ENCODE measurements at regions not wholly inside any gene's neighbourhood (a gene's known extent, or its start where the extent isn't known, plus 50 kb on each side); places are given as distances from the start of the nearest gene placed in this dataset.
A peak's percentile ranks its signal among the peaks of the same experiment; 100 is the strongest.

DNA sequence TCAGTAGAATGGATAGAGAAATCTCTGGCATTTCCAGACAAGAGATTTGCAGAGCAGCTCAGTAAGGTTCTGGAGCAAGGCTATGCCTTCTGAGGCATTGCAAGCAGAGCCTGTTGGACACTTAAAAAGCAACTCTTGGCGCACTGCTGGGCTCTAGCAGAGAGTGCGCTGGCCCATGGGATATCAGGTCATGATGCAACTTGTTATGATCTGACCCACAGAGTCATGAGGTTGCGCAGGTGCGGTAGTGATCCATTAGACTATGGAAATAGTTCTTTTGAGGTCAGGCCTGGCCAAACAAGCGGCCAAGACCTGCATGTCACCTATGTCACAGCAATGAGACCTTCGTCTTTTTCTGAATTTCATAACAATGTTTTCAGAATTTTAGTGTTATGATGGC lies 168.6 kb downstream of the TMTC3 start:
- peaks cover 2% of the 10 kb centered on the region for H3K4me1 Mint-ChIP-seq
- H3K36me3 Mint-ChIP-seq (ENCODE audit: low read depth), result no peaks in the 10 kb centered on the region
- intact Hi-C loops (cut with DNase I, micrococcal nuclease), result no loop called here
- ChIA-PET POLR2A (no interaction called here), CTCF (no interaction called here)
- no peak overlapping the region for H3K27ac Mint-ChIP-seq
- no peaks in the 10 kb centered on the region for H3K9me3 Mint-ChIP-seq (ENCODE audit: low read depth)
- peaks cover 3% of the 10 kb centered on the region for H3K27me3 Mint-ChIP-seq
- ATAC-seq, result no peak
- DNase-seq, result no peak
- no peak overlapping the region for H3K4me3 Mint-ChIP-seq

DNA sequence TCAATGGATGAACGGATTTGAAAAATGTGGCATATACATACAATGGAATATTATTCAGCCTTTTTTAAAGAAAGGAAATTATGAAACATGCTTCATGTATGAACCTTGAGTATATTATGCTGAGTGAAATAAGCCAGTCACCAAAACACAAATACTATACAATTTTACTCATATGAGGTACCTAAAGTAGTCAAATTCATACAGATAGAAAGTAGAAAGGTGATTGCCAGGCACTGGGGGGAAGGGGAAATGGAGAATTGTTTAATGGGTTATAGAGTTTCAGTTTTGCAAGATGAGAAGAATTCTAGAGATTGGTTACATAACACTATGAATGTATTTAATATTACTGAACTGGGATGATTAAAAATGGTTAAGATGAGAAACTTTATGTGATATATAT lies 171.4 kb downstream of the TMTC3 start:
- H3K27me3 Mint-ChIP-seq, result peaks cover 6% of the 10 kb centered on the region
- H3K9me3 Mint-ChIP-seq (ENCODE audit: low read depth), result no peaks in the 10 kb centered on the region
- H3K27ac Mint-ChIP-seq, result no peak overlapping the region
- H3K36me3 Mint-ChIP-seq (ENCODE audit: low read depth), result no peaks in the 10 kb centered on the region
- intact Hi-C loops (cut with DNase I, micrococcal nuclease), result no loop called here
- H3K4me1 Mint-ChIP-seq, result no peaks in the 10 kb centered on the region
- ChIA-PET CTCF (no interaction called here), POLR2A (no interaction called here)
- DNase-seq, result no peak
- no peak overlapping the region for H3K4me3 Mint-ChIP-seq
- no peak for ATAC-seq

DNA sequence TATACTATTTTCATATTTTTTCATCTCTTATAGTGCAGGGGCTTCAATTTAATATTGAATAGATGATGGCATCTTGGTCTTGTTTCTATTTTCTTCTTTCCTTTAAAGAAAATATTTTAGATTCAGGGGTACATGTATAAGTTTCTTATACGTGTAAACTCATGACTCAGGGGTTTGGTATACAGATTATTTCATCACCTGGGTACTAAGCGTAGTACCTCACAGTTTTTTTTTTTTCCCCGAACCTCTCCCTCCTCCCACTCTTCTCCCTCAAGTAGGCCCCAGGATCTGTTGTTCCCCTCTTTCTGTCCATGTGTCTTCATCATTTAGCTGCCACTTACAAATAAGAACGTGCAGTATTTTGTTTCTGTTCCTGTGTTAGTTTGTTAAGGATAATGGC lies 172.6 kb downstream of the TMTC3 start:
- CTCF ChIA-PET, result no interaction called here
- Mint-ChIP-seq H3K4me1 (no peaks in the 10 kb centered on the region), H3K9me3 (ENCODE audit: low read depth) (no peaks in the 10 kb centered on the region), H3K4me3 (no peak overlapping the region), H3K27ac (no peak overlapping the region), H3K27me3 (peaks cover 6% of the 10 kb centered on the region), H3K36me3 (ENCODE audit: low read depth) (no peaks in the 10 kb centered on the region)
- ATAC-seq (no peak), DNase-seq (no peak)
- POLR2A ChIA-PET, result no interaction called here
- intact Hi-C loops (cut with DNase I, micrococcal nuclease), result no loop called here

DNA sequence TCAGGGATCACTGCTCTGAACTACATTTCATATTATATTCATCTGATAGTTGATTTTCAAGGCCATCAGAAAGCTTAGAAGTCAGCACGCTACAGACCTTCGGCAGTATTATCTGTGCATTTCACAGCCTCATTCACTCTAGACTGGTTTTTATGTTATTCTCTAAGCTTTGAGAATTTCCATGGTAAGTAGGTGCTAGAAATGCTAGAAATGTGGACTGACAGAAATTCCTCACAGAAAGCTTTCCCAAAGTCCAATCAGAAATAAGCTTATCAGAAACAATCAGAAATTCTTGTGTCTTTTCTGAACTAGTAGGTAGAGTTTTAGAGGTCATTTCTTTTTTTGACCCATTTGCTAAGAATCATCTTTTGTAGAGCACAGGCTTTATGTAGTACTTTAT lies 176.6 kb downstream of the TMTC3 start:
- intact Hi-C loops (cut with DNase I, micrococcal nuclease), result no loop called here
- H3K9me3 Mint-ChIP-seq (ENCODE audit: low read depth), result no peaks in the 10 kb centered on the region
- H3K36me3 Mint-ChIP-seq (ENCODE audit: low read depth), result no peaks in the 10 kb centered on the region
- no peak overlapping the region for H3K27ac Mint-ChIP-seq
- ATAC-seq, result no peak
- no peaks in the 10 kb centered on the region for H3K4me1 Mint-ChIP-seq
- no peak for DNase-seq
- peaks cover 6% of the 10 kb centered on the region for H3K27me3 Mint-ChIP-seq
- CTCF ChIA-PET, result interaction anchor here (0.7 kb wide), 1 partner anchor 34 kb away, joined by 4 read pairs; no protein-coding TSS in a partner anchor
- H3K4me3 Mint-ChIP-seq, result no peak overlapping the region
- POLR2A ChIA-PET, result no interaction called here

DNA sequence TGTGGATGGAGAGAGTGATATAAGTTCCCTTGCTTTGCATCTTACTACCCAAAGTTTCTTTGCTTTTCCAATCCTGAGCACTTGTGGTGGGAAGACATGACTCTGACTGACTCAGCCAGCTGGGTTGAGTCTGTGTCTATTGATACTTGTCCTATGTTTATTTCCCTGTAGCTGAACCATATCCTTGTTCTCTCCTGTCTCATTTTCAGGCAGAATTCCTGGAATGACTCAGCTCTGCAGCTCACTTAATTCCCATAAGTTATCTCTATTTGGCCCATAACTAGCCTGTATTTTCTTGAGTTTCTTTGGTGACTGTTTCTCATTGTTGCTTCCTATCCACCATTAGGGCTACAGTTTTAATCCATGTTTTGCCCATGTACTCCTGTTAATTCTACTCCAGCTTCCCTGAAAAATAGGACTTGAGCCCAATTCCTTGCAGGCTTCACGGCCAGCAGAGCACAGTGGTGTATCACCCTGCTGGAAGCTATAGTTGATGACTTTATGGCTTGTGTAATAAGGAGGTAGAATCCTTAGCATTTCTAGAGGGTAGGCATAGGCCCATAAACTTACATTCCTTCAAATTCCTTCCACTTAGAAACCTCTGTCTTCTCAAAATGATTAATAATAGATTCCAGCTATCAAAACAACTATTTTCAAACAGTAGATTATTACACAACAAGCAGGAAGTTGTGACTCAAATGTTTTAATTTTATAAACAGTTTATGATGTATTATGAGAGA lies 183.1 kb downstream of the TMTC3 start:
- H3K9me3 Mint-ChIP-seq (ENCODE audit: low read depth), result no peaks in the 10 kb centered on the region
- intact Hi-C loops (cut with DNase I, micrococcal nuclease), result no loop called here
- POLR2A ChIA-PET, result no interaction called here
- H3K4me3 Mint-ChIP-seq, result no peak overlapping the region
- ATAC-seq, result no peak
- H3K27me3 Mint-ChIP-seq, result peaks cover 1% of the 10 kb centered on the region
- H3K27ac Mint-ChIP-seq, result no peak overlapping the region
- CTCF ChIA-PET, result no interaction called here
- H3K36me3 Mint-ChIP-seq (ENCODE audit: low read depth), result no peaks in the 10 kb centered on the region
- no peaks in the 10 kb centered on the region for H3K4me1 Mint-ChIP-seq
- no peak for DNase-seq

DNA sequence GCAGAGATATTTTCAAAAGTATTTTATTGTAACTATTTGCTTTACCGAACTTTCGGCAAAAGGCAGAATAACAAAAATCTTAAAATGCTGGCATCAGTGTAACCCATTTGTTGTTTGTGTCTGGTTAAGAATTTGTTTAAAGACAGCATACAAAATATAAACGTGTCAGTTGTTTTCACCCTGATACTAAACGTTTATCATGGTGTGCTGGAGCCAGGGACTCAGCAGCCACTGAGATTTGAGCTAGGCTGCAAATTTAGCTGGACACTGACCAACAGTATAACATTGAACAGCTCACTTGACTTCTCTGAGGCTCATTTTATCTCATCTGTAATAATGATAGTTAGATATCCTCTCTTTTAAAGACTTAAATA lies 183.7 kb downstream of the TMTC3 start:
- ATAC-seq, result no peak
- Mint-ChIP-seq H3K27ac (no peak overlapping the region), H3K36me3 (ENCODE audit: low read depth) (no peaks in the 10 kb centered on the region), H3K4me3 (no peak overlapping the region), H3K27me3 (peaks cover 1% of the 10 kb centered on the region), H3K9me3 (ENCODE audit: low read depth) (no peaks in the 10 kb centered on the region), H3K4me1 (no peaks in the 10 kb centered on the region)
- ChIA-PET CTCF (no interaction called here), POLR2A (no interaction called here)
- intact Hi-C loops (cut with DNase I, micrococcal nuclease), result no loop called here
- DNase-seq, result no peak

DNA sequence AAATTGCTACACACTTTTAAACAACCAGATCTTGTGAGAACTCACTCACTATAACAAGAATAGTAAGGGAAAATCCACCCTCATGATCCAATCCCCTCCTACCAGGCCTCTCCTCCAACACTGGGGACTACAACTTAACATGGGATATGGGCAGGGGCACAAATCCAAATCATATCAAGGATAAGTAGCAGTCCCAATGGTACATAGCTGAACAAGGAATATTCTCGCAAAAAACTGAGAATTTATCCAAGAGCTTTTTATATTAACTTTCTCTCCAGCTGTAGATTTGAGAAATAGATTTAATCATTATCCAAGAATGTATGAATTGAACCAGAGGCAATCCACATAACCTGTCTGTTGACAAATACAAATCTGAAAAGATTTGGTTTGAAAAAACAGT lies 185.2 kb downstream of the TMTC3 start:
- H3K27ac Mint-ChIP-seq, result no peak overlapping the region
- POLR2A ChIA-PET, result no interaction called here
- no peak for ATAC-seq
- no peak for DNase-seq
- no peak overlapping the region for H3K4me3 Mint-ChIP-seq
- H3K36me3 Mint-ChIP-seq (ENCODE audit: low read depth), result no peaks in the 10 kb centered on the region
- CTCF ChIA-PET, result no interaction called here
- intact Hi-C loops (cut with DNase I, micrococcal nuclease), result no loop called here
- no peaks in the 10 kb centered on the region for H3K9me3 Mint-ChIP-seq (ENCODE audit: low read depth)
- no peaks in the 10 kb centered on the region for H3K4me1 Mint-ChIP-seq
- H3K27me3 Mint-ChIP-seq, result peaks cover 4% of the 10 kb centered on the region

DNA sequence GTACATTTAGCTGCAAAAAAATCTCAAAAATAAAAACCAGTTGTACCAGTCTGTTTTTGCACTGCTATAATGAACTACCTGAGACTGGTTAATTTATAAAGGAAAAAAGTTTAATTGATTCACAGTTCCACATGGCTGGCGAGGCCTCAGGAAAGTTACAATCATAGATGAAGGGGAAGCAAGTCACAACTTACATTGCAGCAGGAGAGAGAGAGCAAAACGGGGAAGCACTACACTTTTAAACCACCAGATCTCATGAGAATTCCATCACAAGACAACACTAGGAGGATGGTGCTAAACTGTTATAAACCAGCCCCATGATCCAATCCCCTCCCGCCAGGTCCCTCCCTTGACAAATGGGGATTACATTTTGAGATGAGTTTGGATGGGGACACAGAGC lies 186.0 kb downstream of the TMTC3 start:
- Mint-ChIP-seq H3K27me3 (peaks cover 4% of the 10 kb centered on the region), H3K9me3 (ENCODE audit: low read depth) (no peaks in the 10 kb centered on the region), H3K27ac (no peak overlapping the region), H3K36me3 (ENCODE audit: low read depth) (no peaks in the 10 kb centered on the region), H3K4me3 (no peak overlapping the region), H3K4me1 (no peaks in the 10 kb centered on the region)
- ATAC-seq (no peak), DNase-seq (no peak)
- ChIA-PET CTCF (no interaction called here), POLR2A (no interaction called here)
- intact Hi-C loops (cut with DNase I, micrococcal nuclease), result no loop called here

DNA sequence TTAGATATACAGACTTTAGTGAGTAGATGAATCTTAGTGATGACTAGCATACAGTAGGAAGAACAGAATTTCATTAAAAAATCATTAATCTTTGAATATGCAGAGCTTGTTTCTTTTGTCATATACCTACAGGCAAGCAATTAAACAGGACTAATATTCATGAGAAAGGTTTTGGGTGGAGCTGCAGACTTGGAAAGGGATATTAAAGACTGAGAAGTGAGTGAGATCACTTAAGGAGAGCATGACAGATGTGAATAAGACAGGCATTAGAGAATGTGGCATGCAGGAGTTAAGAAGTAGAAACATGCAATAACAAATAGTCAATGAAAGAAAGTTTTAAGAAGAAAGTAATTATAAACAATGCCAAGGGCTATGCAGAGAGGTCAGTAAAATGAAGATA lies 187.7 kb downstream of the TMTC3 start:
- Mint-ChIP-seq H3K4me1 (peaks cover 1% of the 10 kb centered on the region), H3K27me3 (peaks cover 4% of the 10 kb centered on the region), H3K9me3 (ENCODE audit: low read depth) (no peaks in the 10 kb centered on the region), H3K4me3 (no peak overlapping the region), H3K36me3 (ENCODE audit: low read depth) (no peaks in the 10 kb centered on the region), H3K27ac (no peak overlapping the region)
- ATAC-seq, result no peak
- DNase-seq, result no peak
- ChIA-PET CTCF (no interaction called here), POLR2A (no interaction called here)
- intact Hi-C loops (cut with DNase I, micrococcal nuclease), result no loop called here

DNA sequence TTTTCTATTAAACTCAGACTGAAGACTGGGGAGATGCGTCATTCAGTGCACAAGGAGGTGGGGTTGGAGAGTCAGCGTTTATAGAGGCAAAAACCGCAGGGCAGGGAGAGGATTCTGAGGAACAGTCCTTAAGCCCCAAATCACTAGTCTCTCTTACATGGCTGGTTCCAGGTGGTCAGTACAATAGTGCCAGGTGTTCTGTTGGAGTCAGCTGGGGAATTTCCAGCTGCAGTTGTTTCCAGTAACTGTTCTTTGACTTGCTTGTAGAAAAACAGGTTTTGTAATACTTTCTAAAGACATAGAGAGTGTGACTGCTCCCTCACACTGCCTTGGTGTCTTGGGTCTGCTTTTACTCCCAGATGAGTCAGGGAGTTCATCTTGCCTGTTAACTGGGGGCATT lies 192.2 kb downstream of the TMTC3 start:
- H3K27ac Mint-ChIP-seq, result no peak overlapping the region

DNA sequence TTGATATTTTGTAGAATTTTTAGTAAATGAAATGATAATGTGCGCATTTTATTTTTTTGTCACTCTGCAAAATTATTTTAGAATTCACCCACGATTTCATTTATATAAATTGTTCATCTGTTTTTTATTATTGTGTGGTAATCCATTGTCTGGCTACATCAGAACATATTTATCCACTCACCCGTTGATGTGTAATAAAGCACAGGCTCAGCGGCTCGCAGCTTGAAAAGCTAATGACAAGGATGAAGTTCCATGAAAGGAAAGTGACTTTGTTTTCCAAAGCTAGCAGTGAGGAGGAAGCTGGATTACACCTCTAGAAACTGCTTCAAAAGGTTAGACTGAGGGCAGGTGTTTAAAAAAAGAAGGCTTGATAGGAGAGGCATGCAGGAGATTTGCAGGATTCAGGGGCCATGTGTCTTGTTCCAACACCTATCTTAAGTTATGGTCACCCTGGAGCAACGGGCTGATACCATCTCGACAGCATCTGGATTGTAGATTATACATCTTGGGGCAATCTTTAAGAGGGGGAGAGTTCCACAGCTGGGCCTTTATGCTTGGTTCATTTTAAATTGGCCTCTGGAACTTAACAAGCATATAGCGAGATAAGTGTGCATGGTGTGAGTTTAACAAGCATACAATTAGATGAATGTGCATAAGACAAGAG lies 194.1 kb downstream of the TMTC3 start:
- ChIA-PET CTCF (no interaction called here), POLR2A (no interaction called here)
- intact Hi-C loops (cut with DNase I, micrococcal nuclease), result no loop called here
- DNase-seq (no peak), ATAC-seq (no peak)
- H3K4me3 Mint-ChIP-seq, result no peak overlapping the region
- peaks cover 1% of the 10 kb centered on the region for H3K4me1 Mint-ChIP-seq
- no peaks in the 10 kb centered on the region for H3K9me3 Mint-ChIP-seq (ENCODE audit: low read depth)
- no peaks in the 10 kb centered on the region for H3K36me3 Mint-ChIP-seq (ENCODE audit: low read depth)
- H3K27me3 Mint-ChIP-seq, result peaks cover 6% of the 10 kb centered on the region
- H3K27ac Mint-ChIP-seq, result no peak overlapping the region

More for the DNA sequence above, 192.2 kb downstream of the TMTC3 start:
- ATAC-seq (peak; percentile 39), DNase-seq (no peak)
- no peaks in the 10 kb centered on the region for H3K9me3 Mint-ChIP-seq (ENCODE audit: low read depth)
- intact Hi-C loops (cut with DNase I, micrococcal nuclease), result no loop called here
- POLR2A ChIA-PET, result no interaction called here
- no peaks in the 10 kb centered on the region for H3K36me3 Mint-ChIP-seq (ENCODE audit: low read depth)
- H3K27me3 Mint-ChIP-seq, result peaks cover 6% of the 10 kb centered on the region
- CTCF ChIA-PET, result no interaction called here
- peaks cover 1% of the 10 kb centered on the region for H3K4me1 Mint-ChIP-seq
- no peak overlapping the region for H3K4me3 Mint-ChIP-seq

DNA sequence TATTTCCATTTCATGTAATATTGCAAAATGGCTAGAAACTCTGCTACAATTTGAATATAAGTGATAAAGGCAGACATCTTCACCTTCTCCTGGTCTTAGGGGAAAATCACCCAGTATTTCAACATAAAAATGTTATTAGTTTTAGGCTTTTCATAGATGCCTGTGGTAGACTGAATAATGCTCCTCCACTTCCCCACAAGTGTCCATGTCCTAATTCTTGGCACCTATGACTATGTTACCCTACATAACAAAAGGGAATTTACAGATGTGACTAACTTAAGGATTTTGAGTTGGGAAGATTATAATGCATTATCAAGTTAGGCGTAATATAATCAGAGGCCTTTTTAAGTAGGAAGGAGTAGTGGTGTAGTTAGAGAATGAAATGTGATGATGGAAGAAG lies 196.4 kb downstream of the TMTC3 start:
- Mint-ChIP-seq H3K27me3 (peaks cover 4% of the 10 kb centered on the region), H3K9me3 (ENCODE audit: low read depth) (no peaks in the 10 kb centered on the region), H3K4me3 (no peak overlapping the region), H3K4me1 (peaks cover 1% of the 10 kb centered on the region), H3K27ac (no peak overlapping the region), H3K36me3 (ENCODE audit: low read depth) (no peaks in the 10 kb centered on the region)
- intact Hi-C loops (cut with DNase I, micrococcal nuclease), result no loop called here
- DNase-seq (no peak), ATAC-seq (no peak)
- ChIA-PET POLR2A (no interaction called here), CTCF (no interaction called here)
